Fibroblast of pulmonary artery (primary cell): ENCODE measurements at regions not wholly inside any gene's neighbourhood (a gene's known extent, or its start where the extent isn't known, plus 50 kb on each side); places are given as distances from the start of the nearest gene placed in this dataset.
"Not testable (repeated sequence)": the region's sequence is repeated elsewhere in the genome, so short reads cannot be mapped to it uniquely, and the experiment has no call there.

Experiments
- DNase-seq: peaks from one replicate; pipeline ENCODE4 v3.0.0-alpha.2; 2010; ENCODE audit warnings: low read depth
- H3K4me3 ChIP-seq: replicated peaks from 2 replicates; pipeline ENCODE4 v1.5.1; 2011; ENCODE audit warnings: low read depth, mild to moderate bottlenecking, control low read depth, low read length, moderate library complexity
- CTCF ChIP-seq: IDR thresholded peaks from 2 replicates; pipeline ENCODE4 v1.5.1; 2011; ENCODE audit warnings: mild to moderate bottlenecking, control low read depth, low read length, inconsistent platforms; ENCODE audit errors: missing control alignments

DNA sequence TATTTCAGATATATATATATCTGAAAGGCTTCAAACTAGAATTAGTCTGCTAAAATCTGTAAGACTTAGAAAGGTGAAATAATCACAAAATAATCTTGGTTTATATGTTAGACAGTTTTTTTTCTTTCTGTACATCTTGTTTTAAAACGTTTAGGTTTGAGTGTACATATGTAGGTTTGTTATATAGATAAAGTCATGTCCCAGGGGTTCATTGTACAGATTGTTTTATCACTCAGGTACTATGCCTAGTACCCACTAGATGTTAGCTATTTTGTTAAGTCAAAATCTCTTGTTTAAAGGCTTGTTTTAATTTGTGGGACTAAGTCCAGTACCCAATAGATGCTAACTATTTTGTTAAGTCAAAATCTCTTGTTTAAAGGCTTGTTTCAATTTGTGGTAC is 1339.0 kb upstream of the CITED2 start:
- TF ChIP-seq CTCF = no peak
- no peak for DNase-seq
- no peak overlapping the region for H3K4me3 ChIP-seq

- H3K4me3 ChIP-seq = no peak overlapping the region
- DNase-seq = no peak
Measured at GRCh38 chr6:140711019-140711613, 1336.7 kb upstream of the CITED2 start.

GRCh38 chr6:140708441-140708840 is 1334.0 kb upstream of the CITED2 start:
- DNase-seq = peak; percentile 41
- TF ChIP-seq CTCF = no peak
- no peak overlapping the region for H3K4me3 ChIP-seq

More at GRCh38 chr6:140711019-140711613, 1336.7 kb upstream of the CITED2 start:
- TF ChIP-seq CTCF = no peak

- not testable (repeated sequence) for DNase-seq, H3K4me3 ChIP-seq
Measured at GRCh38 chr6:140704008-140704407, 1329.6 kb upstream of the CITED2 start.

DNA sequence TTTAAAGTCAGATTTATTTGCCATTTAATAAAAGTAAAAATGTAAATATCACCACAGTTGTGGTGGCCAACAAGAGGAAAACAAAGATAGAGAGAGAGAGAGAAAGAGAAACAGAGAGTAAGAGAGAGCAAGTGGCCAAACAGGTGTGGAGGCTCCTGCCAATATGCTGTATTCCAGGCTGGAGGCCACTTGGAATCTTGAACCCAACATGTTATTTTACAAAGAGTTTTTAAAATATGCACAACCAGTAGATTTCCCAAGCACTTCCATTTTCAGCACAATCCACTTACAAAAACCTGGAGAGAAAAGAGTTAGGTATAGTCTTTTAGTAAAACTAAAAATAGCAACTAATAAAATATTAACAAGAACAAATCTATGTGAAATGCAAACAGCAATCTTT is 1323.1 kb upstream of the CITED2 start:
- DNase-seq = no peak
- TF ChIP-seq CTCF = no peak
- no peak overlapping the region for H3K4me3 ChIP-seq

- DNase-seq = peak; percentile 69
- TF ChIP-seq CTCF = no peak
Measured at GRCh38 chr6:140684776-140685550, 1310.5 kb upstream of the CITED2 start.

GRCh38 chr6:140677781-140678528 is 1303.5 kb upstream of the CITED2 start:
- no peak overlapping the region for H3K4me3 ChIP-seq
- no peak for TF ChIP-seq CTCF
- no peak for DNase-seq

More at GRCh38 chr6:140684776-140685550, 1310.5 kb upstream of the CITED2 start:
- H3K4me3 ChIP-seq = no peak overlapping the region
